AG04449 (cell line): ENCODE measurements at regions not wholly inside any gene's neighbourhood (a gene's known extent, or its start where the extent isn't known, plus 50 kb on each side); places are given as distances from the start of the nearest gene placed in this dataset.

ENCODE experiments used
- CTCF ChIA-PET: fragments of 350-600 bp; formaldehyde crosslinking; extraction: SDS; loops from one replicate; lab custom pipeline; 2021; ENCODE audit warnings: antibody characterized with exemption; lab: Yijun Ruan, JAX
- POLR2A ChIA-PET: fragments of 400-600, 350-600 bp; formaldehyde crosslinking; extraction: SDS; loops from one replicate; lab custom pipeline; 2020; ENCODE audit warnings: antibody characterized with exemption, inconsistent platforms; lab: Yijun Ruan, JAX
- DNase-seq: peaks from one replicate; pipeline ENCODE4 v3.0.0-alpha.2; 2010; ENCODE audit warnings: low read depth, low spot score
- H3K4me3 ChIP-seq: 2 replicates; pipeline ENCODE4 v1.5.1; 2011; ENCODE audit warnings: low read depth, mild to moderate bottlenecking, control low read depth, low read length
- TF ChIP-seq, protein P1 (sequence below): IDR thresholded peaks from one replicate; pipeline ENCODE4 v1.5.1; 2011; ENCODE audit warnings: mild to moderate bottlenecking, moderate library complexity, low read length, control low read depth, inconsistent platforms; ENCODE audit not compliant: insufficient read depth; ENCODE audit errors: missing control alignments

DNA sequence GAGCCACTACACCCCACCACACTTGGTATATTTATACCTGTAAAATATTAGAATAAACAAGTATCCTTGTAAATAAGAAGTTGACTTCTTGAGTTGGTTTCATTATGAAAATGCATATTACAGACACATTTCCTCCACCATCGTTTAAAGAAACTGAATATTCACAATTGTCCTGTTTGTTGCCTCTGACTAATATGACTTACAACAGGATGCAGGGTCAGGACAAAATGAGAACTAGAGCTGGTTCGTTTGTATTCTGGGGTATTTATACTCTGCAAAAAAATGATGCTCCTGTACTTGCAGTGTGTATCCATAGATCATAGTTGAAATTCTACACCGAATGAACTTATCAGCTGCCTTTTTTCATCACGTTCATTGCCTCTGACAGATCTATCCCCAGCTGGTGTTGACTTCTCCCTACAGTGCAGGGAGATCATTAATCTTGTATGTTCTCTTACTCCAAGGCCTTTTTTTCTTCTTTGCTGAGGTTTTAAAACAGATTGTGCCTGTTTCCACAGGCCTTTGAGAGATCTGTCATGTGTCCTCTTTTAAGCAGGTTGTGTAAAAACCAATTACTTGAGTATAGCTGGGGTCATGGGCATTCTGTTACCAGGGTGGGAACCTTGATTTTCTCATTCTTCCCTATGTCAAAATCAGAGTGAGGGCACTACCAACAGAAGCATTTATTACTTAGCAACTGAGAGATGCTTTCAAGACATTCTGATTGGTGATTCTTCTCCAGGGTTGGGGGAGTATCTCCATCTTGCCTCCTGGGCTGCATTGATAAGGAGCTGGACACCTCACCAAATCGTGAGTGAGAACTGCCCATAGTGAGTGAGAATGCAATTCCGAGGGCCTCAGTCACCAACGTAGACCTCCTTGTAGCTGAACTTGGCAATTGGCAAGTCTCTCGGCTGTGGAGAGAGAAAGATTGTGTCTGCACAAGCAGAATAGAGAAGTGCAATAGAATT, 78.8 kb upstream of the CD83 start:
- TF ChIP-seq, protein P1, sequence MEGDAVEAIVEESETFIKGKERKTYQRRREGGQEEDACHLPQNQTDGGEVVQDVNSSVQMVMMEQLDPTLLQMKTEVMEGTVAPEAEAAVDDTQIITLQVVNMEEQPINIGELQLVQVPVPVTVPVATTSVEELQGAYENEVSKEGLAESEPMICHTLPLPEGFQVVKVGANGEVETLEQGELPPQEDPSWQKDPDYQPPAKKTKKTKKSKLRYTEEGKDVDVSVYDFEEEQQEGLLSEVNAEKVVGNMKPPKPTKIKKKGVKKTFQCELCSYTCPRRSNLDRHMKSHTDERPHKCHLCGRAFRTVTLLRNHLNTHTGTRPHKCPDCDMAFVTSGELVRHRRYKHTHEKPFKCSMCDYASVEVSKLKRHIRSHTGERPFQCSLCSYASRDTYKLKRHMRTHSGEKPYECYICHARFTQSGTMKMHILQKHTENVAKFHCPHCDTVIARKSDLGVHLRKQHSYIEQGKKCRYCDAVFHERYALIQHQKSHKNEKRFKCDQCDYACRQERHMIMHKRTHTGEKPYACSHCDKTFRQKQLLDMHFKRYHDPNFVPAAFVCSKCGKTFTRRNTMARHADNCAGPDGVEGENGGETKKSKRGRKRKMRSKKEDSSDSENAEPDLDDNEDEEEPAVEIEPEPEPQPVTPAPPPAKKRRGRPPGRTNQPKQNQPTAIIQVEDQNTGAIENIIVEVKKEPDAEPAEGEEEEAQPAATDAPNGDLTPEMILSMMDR: no peak
- no peak for DNase-seq
- no peak overlapping the region for H3K4me3 ChIP-seq
- POLR2A ChIA-PET: no interaction called here
- CTCF ChIA-PET: interaction anchor here (1.3 to 17.6 kb wide), 4 partner anchors 9 to 122 kb away, joined by 5 to 467 read pairs (median 76); partner anchors contain the start of gene RNF182

- CTCF ChIA-PET: interaction anchor here (5.8 to 17.6 kb wide), 3 partner anchors 7 to 123 kb away, joined by 55 to 467 read pairs (median 96); partner anchors contain the start of gene RNF182
- H3K4me3 ChIP-seq: no peak overlapping the region
- DNase-seq: no peak
- TF ChIP-seq, protein P1: no peak
- POLR2A ChIA-PET: no interaction called here
Measured at GRCh38 chr6:14040042-14040441, 77.5 kb upstream of the CD83 start.

DNA sequence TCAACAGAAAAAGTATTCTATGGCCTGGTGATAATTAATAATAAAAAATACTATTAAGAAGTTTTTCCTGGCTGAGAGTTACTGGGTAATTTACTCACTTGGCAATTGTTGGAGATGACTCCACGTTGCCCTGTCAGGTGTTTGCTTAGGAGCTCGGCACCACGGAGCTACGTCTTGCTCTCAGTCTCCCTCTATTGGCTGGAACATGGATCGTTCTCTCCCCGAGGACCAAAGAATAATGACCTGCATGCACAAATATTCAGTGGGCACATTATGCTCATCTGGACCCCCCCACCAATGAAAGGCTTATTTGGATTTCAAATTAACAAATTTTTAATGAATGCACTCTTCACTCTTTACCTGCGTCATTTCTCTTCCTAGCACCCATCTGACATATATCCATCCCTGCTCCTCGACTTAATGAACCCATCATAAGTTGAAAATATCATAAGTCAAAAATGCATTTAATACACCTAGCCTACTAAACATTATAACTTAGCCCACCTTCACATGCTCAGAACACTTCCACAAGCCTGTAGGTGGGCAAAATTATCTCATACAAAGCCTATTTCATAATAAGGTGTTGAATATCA, 71.0 kb upstream of the CD83 start:
- no peak overlapping the region for H3K4me3 ChIP-seq
- CTCF ChIA-PET: interaction anchor here (0.7 to 17.6 kb wide), 22 partner anchors 9 to 252 kb away, joined by 3 to 467 read pairs (median 5); partner anchors contain the start of gene RNF182

GRCh38 chr6:14047151-14047740, 70.3 kb upstream of the CD83 start:
- POLR2A ChIA-PET: no interaction called here
- CTCF ChIA-PET: interaction anchor here (0.7 to 17.6 kb wide), 18 partner anchors 10 to 252 kb away, joined by 3 to 467 read pairs (median 5); partner anchors contain the start of gene RNF182

More for the DNA sequence above, 71.0 kb upstream of the CD83 start:
- TF ChIP-seq, protein P1: peak; percentile 82
- POLR2A ChIA-PET: no interaction called here
- no peak for DNase-seq

GRCh38 chr6:14048837-14049236, 68.7 kb upstream of the CD83 start:
- POLR2A ChIA-PET: no interaction called here
- DNase-seq: no peak
- TF ChIP-seq, protein P1: no peak
- no peak overlapping the region for H3K4me3 ChIP-seq
- CTCF ChIA-PET: interaction anchor here (1.0 to 17.6 kb wide), 4 partner anchors 12 to 152 kb away, joined by 7 to 467 read pairs (median 140); partner anchors contain the start of gene RNF182

More at GRCh38 chr6:14047151-14047740, 70.3 kb upstream of the CD83 start:
- TF ChIP-seq, protein P1: no peak
- DNase-seq: no peak
- no peak overlapping the region for H3K4me3 ChIP-seq
